ENCODE measurements at regions not wholly inside any gene's neighbourhood (a gene's known extent, or its start where the extent isn't known, plus 50 kb on each side); places are given as distances from the start of the nearest gene placed in this dataset.

DNA sequence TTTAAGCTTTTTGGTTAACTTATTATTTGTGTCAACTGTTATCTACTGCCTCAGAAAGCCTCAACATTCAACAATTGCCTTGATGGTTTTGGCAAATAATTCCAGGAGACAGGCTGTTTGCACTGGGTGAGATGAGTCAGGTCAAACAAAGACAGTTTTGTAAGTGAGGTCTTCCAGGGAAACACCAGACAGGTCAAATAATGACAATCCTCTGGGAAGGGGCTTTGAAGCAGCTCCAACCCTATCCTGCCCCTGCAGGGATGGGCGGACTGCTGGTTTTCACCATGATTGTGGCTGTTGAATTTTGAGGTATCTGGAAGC, 79.4 kb upstream of the PRR23E start:
- FAIRE-seq (no peak), DNase-seq (ENCODE audit: low read depth) (no peak)
- H3K4me2 ChIP-seq (ENCODE audit: low read length): no peak overlapping the region
- Mint-ChIP-seq H3K27ac (ENCODE audit: unreplicated experiment) (no peak overlapping the region), H3K4me1 (ENCODE audit: low read depth, unreplicated experiment) (no peaks in the 10 kb centered on the region), H3K27me3 (ENCODE audit: low read depth, unreplicated experiment) (peaks cover 16% of the 10 kb centered on the region), H3K36me3 (ENCODE audit: low read depth, unreplicated experiment) (no peaks in the 10 kb centered on the region), H3K4me3 (ENCODE audit: unreplicated experiment) (no peak overlapping the region), H3K9me3 (ENCODE audit: unreplicated experiment) (peaks cover 41% of the 10 kb centered on the region)
- H3K27me3 ChIP-seq (ENCODE audit: insufficient read depth, low read length): no peaks in the 10 kb centered on the region
- no peaks in the 10 kb centered on the region for H3K4me1 ChIP-seq (ENCODE audit: insufficient read depth, low read length)
- H3K27ac ChIP-seq (ENCODE audit: low read depth, low read length): no peak overlapping the region
- TF ChIP-seq, protein P1, sequence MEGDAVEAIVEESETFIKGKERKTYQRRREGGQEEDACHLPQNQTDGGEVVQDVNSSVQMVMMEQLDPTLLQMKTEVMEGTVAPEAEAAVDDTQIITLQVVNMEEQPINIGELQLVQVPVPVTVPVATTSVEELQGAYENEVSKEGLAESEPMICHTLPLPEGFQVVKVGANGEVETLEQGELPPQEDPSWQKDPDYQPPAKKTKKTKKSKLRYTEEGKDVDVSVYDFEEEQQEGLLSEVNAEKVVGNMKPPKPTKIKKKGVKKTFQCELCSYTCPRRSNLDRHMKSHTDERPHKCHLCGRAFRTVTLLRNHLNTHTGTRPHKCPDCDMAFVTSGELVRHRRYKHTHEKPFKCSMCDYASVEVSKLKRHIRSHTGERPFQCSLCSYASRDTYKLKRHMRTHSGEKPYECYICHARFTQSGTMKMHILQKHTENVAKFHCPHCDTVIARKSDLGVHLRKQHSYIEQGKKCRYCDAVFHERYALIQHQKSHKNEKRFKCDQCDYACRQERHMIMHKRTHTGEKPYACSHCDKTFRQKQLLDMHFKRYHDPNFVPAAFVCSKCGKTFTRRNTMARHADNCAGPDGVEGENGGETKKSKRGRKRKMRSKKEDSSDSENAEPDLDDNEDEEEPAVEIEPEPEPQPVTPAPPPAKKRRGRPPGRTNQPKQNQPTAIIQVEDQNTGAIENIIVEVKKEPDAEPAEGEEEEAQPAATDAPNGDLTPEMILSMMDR (IDR thresholded peaks at IDR 0.05; ENCODE audit: insufficient read depth, low read depth, low read length): no peak
- TF ChIP-seq EZH2 (IDR thresholded peaks at IDR 0.05; ENCODE audit: insufficient read depth, low read length): no peak
- H4K20me1 ChIP-seq (ENCODE audit: insufficient read depth, low read length): no peaks in the 10 kb centered on the region
- peaks cover 10% of the 10 kb centered on the region for H3K9me3 ChIP-seq (ENCODE audit: insufficient read depth, low read depth, low read length)
- H3K79me2 ChIP-seq (ENCODE audit: insufficient read depth, low read length): no peaks in the 10 kb centered on the region
- no peaks in the 10 kb centered on the region for H3K36me3 ChIP-seq (ENCODE audit: insufficient read depth, low read length)
- no peak overlapping the region for H3K9ac ChIP-seq (ENCODE audit: low read length)
- H3K4me3 ChIP-seq (ENCODE audit: insufficient read depth, low read depth, low read length): no peak overlapping the region
- no peak overlapping the region for H2AFZ ChIP-seq (ENCODE audit: low read depth, low read length)

GRCh38 chr3:127114337-127115070, 78.4 kb upstream of the PRR23E start:
- Histone ChIP-seq H3K27ac (ENCODE audit: low read depth, low read length) (no peak overlapping the region), H3K9me3 (ENCODE audit: insufficient read depth, low read depth, low read length) (peaks cover 10% of the 10 kb centered on the region), H3K79me2 (ENCODE audit: insufficient read depth, low read length) (no peaks in the 10 kb centered on the region), H3K4me3 (ENCODE audit: insufficient read depth, low read depth, low read length) (no peak overlapping the region), H3K4me2 (ENCODE audit: low read length) (no peak overlapping the region), H4K20me1 (ENCODE audit: insufficient read depth, low read length) (no peaks in the 10 kb centered on the region), H2AFZ (ENCODE audit: low read depth, low read length) (no peak overlapping the region), H3K4me1 (ENCODE audit: insufficient read depth, low read length) (no peaks in the 10 kb centered on the region), H3K27me3 (ENCODE audit: insufficient read depth, low read length) (no peaks in the 10 kb centered on the region), H3K9ac (ENCODE audit: low read length) (no peak overlapping the region), H3K36me3 (ENCODE audit: insufficient read depth, low read length) (no peaks in the 10 kb centered on the region)
- no peak for DNase-seq (ENCODE audit: low read depth)
- no peaks in the 10 kb centered on the region for H3K36me3 Mint-ChIP-seq (ENCODE audit: low read depth, unreplicated experiment)
- no peak overlapping the region for H3K27ac Mint-ChIP-seq (ENCODE audit: unreplicated experiment)
- no peak overlapping the region for H3K4me3 Mint-ChIP-seq (ENCODE audit: unreplicated experiment)
- H3K4me1 Mint-ChIP-seq (ENCODE audit: low read depth, unreplicated experiment): no peaks in the 10 kb centered on the region
- no peak for FAIRE-seq
- peaks cover 38% of the 10 kb centered on the region for H3K9me3 Mint-ChIP-seq (ENCODE audit: unreplicated experiment)
- TF ChIP-seq, protein P1 (IDR thresholded peaks at IDR 0.05; ENCODE audit: insufficient read depth, low read depth, low read length): no peak
- no peak for TF ChIP-seq EZH2 (IDR thresholded peaks at IDR 0.05; ENCODE audit: insufficient read depth, low read length)
- peaks cover 16% of the 10 kb centered on the region for H3K27me3 Mint-ChIP-seq (ENCODE audit: low read depth, unreplicated experiment)

GRCh38 chr3:127115691-127116351, 77.1 kb upstream of the PRR23E start:
- FAIRE-seq (no peak), DNase-seq (ENCODE audit: low read depth) (no peak)
- Histone ChIP-seq H3K9ac (ENCODE audit: low read length) (no peak overlapping the region), H3K4me2 (ENCODE audit: low read length) (no peak overlapping the region), H3K36me3 (ENCODE audit: insufficient read depth, low read length) (no peaks in the 10 kb centered on the region), H3K79me2 (ENCODE audit: insufficient read depth, low read length) (no peaks in the 10 kb centered on the region), H3K4me1 (ENCODE audit: insufficient read depth, low read length) (no peaks in the 10 kb centered on the region), H3K9me3 (ENCODE audit: insufficient read depth, low read depth, low read length) (peaks cover 10% of the 10 kb centered on the region), H4K20me1 (ENCODE audit: insufficient read depth, low read length) (no peaks in the 10 kb centered on the region), H3K4me3 (ENCODE audit: insufficient read depth, low read depth, low read length) (no peak overlapping the region), H2AFZ (ENCODE audit: low read depth, low read length) (no peak overlapping the region), H3K27me3 (ENCODE audit: insufficient read depth, low read length) (no peaks in the 10 kb centered on the region), H3K27ac (ENCODE audit: low read depth, low read length) (no peak overlapping the region)
- Mint-ChIP-seq H3K4me3 (ENCODE audit: unreplicated experiment) (no peak overlapping the region), H3K27me3 (ENCODE audit: low read depth, unreplicated experiment) (peaks cover 17% of the 10 kb centered on the region), H3K4me1 (ENCODE audit: low read depth, unreplicated experiment) (no peaks in the 10 kb centered on the region), H3K27ac (ENCODE audit: unreplicated experiment) (no peak overlapping the region), H3K9me3 (ENCODE audit: unreplicated experiment) (peaks cover 32% of the 10 kb centered on the region), H3K36me3 (ENCODE audit: low read depth, unreplicated experiment) (no peaks in the 10 kb centered on the region)
- TF ChIP-seq, protein P1 (IDR thresholded peaks at IDR 0.05; ENCODE audit: insufficient read depth, low read depth, low read length): no peak
- TF ChIP-seq EZH2 (IDR thresholded peaks at IDR 0.05; ENCODE audit: insufficient read depth, low read length): no peak

All from astrocyte (in vitro differentiated cells and primary cell).